Upper lobe of right lung (tissue), 1 donor: ENCODE measurements at regions not wholly inside any gene's neighbourhood (a gene's known extent, or its start where the extent isn't known, plus 50 kb on each side); places are given as distances from the start of the nearest gene placed in this dataset.
"Not testable (repeated sequence)": the region's sequence is repeated elsewhere in the genome, so short reads cannot be mapped to it uniquely, and the experiment has no call there.

Experiments used
- ATAC-seq: fragments of 200-7000 bp; cut with Tn5 transposase; one replicate; pipeline ENCODE4 v1.9.1; 2020; ENCODE audit warnings: mild to moderate bottlenecking, moderate library complexity
- DNase-seq: peaks from one replicate; pipeline ENCODE4 v3.0.0-alpha.2; 2020
- H3K27ac ChIP-seq: fragments of 200-600 bp; one replicate; pipeline ENCODE4 v1.8.0; 2022
- H3K27me3 ChIP-seq: fragments of 200-600 bp; one replicate; pipeline ENCODE4 v1.8.0; 2022; ENCODE audit warnings: mild to moderate bottlenecking
- H3K36me3 ChIP-seq: fragments of 200-600 bp; one replicate; pipeline ENCODE4 v1.8.0; 2022
- H3K4me1 ChIP-seq: fragments of 200-600 bp; one replicate; pipeline ENCODE4 v1.8.0; 2022
- H3K4me3 ChIP-seq: fragments of 200-600 bp; one replicate; pipeline ENCODE4 v1.8.0; 2022; ENCODE audit warnings: mild to moderate bottlenecking
- H3K9me3 ChIP-seq: fragments of 200-600 bp; one replicate; pipeline ENCODE4 v1.8.0; 2022
- CTCF ChIP-seq: fragments of 200-600 bp; IDR thresholded peaks from one replicate; pipeline ENCODE4 v1.8.0; 2022; ENCODE audit warnings: antibody characterized with exemption
- intact Hi-C: fragments of 100-400 bp; cut with DNase I; formaldehyde crosslinking; loops from one replicate; pipeline ENCODE4 v1.11.0; 2022
- donor health status: DM: no; HTN: yes; CAD: no; lungs with severe emphysema.

DNA sequence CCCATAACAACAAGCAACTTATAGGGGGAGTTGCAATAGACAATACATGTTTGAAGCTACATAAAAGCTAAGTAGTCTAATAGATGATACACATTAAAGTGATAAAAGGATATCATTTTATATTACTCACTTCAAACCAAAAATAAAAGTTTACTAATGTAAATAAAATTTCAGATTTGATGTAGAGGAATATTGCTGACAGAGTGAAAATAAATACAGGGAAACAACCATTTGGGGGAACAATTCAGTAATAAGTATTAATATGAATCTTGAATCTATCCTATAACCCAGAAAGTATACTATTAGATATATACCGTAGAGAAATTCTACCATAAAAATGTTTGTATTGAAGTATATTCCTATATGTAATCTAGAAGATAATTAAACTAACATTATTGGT is 1248.9 kb upstream of the EPHA6 start:
- no peaks in the 10 kb centered on the region for H3K27me3 ChIP-seq
- TF ChIP-seq CTCF: no peak
- H3K4me3 ChIP-seq: no peak overlapping the region
- DNase-seq: no peak
- H3K9me3 ChIP-seq: no peaks in the 10 kb centered on the region
- H3K27ac ChIP-seq: no peak overlapping the region
- ATAC-seq: no peak
- H3K36me3 ChIP-seq: no peaks in the 10 kb centered on the region
- intact Hi-C loops: no loop called here
- H3K4me1 ChIP-seq: no peaks in the 10 kb centered on the region

- no peaks in the 10 kb centered on the region for H3K9me3 ChIP-seq
- H3K27me3 ChIP-seq: no peaks in the 10 kb centered on the region
- intact Hi-C loops: no loop called here
- DNase-seq (no peak), ATAC-seq (no peak)
- no peak for TF ChIP-seq CTCF
- no peaks in the 10 kb centered on the region for H3K4me1 ChIP-seq
- H3K4me3 ChIP-seq: no peak overlapping the region
- H3K27ac ChIP-seq: no peak overlapping the region
- no peaks in the 10 kb centered on the region for H3K36me3 ChIP-seq
Measured at GRCh38 chr3:95567346-95567745, 1247.0 kb upstream of the EPHA6 start.

- TF ChIP-seq CTCF: no peak
- no peaks in the 10 kb centered on the region for H3K27me3 ChIP-seq
- no peak overlapping the region for H3K27ac ChIP-seq
- no peak overlapping the region for H3K4me3 ChIP-seq
- no peaks in the 10 kb centered on the region for H3K4me1 ChIP-seq
- intact Hi-C loops: no loop called here
- H3K36me3 ChIP-seq: no peaks in the 10 kb centered on the region
- no peak for DNase-seq
- no peaks in the 10 kb centered on the region for H3K9me3 ChIP-seq
- no peak for ATAC-seq
Measured at GRCh38 chr3:95586754-95587153, 1227.6 kb upstream of the EPHA6 start.

- H3K4me3 ChIP-seq: not testable (repeated sequence)
Measured at GRCh38 chr3:95587641-95588040, 1226.8 kb upstream of the EPHA6 start.

DNA sequence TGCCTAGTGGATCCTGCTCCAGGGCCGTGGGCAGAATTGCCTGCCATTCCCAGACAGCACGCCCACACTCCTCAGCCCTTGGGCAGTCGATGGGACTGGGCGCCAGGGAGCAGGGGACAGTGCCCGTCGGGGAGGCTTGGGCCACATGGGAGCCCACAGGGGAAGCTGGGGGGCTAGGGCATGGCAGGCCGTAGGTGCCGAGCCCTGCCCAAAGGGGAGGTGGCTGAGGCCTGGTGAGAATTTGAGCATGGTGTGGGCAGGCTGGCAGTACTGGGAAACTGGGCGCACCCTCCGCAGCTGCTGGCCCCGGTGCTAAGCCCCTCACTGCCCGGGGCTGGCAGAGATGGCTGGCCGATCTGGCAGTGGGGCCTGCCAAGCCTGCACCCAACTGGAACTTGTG is 1225.9 kb upstream of the EPHA6 start:
- no peak overlapping the region for H3K27ac ChIP-seq
- no peaks in the 10 kb centered on the region for H3K9me3 ChIP-seq
- H3K4me3 ChIP-seq: no peak overlapping the region
- intact Hi-C loops: no loop called here
- H3K4me1 ChIP-seq: no peaks in the 10 kb centered on the region
- H3K27me3 ChIP-seq: no peaks in the 10 kb centered on the region
- DNase-seq (no peak), ATAC-seq (peak; percentile 39)
- H3K36me3 ChIP-seq: no peaks in the 10 kb centered on the region
- no peak for TF ChIP-seq CTCF

More at GRCh38 chr3:95587641-95588040, 1226.8 kb upstream of the EPHA6 start:
- ATAC-seq, intact Hi-C loops, H3K27ac ChIP-seq, H3K9me3 ChIP-seq, DNase-seq, H3K36me3 ChIP-seq, H3K4me1 ChIP-seq, H3K27me3 ChIP-seq: not testable (repeated sequence)

GRCh38 chr3:95595416-95596075 is 1218.8 kb upstream of the EPHA6 start:
- no peaks in the 10 kb centered on the region for H3K4me1 ChIP-seq
- DNase-seq (no peak), ATAC-seq (peak; percentile 38)
- no peak for TF ChIP-seq CTCF
- H3K27me3 ChIP-seq: no peaks in the 10 kb centered on the region
- H3K9me3 ChIP-seq: no peaks in the 10 kb centered on the region
- no peak overlapping the region for H3K4me3 ChIP-seq
- no peaks in the 10 kb centered on the region for H3K36me3 ChIP-seq
- no peak overlapping the region for H3K27ac ChIP-seq
- intact Hi-C loops: no loop called here
